Urinary bladder (tissue), 3 donors: ENCODE measurements at regions not wholly inside any gene's neighbourhood (a gene's known extent, or its start where the extent isn't known, plus 50 kb on each side); places are given as distances from the start of the nearest gene placed in this dataset.
"Not testable (repeated sequence)": the region's sequence is repeated elsewhere in the genome, so short reads cannot be mapped to it uniquely, and the experiment has no call there.

ENCODE experiments used
- DNase-seq: peaks from one replicate; pipeline ENCODE4 v3.0.0-alpha.2; 2015; ENCODE audit errors: extremely low spot score
- H3K27ac ChIP-seq: one replicate; pipeline ENCODE4 v1.5.1; 2013; ENCODE audit warnings: low read depth, mild to moderate bottlenecking, moderate library complexity
- H3K36me3 ChIP-seq: one replicate; pipeline ENCODE4 v1.6.1; 2013; ENCODE audit warnings: mild to moderate bottlenecking, moderate library complexity; ENCODE audit not compliant: insufficient read depth
- H3K4me1 ChIP-seq: one replicate; pipeline ENCODE4 v1.6.1; 2013; ENCODE audit warnings: mild to moderate bottlenecking, moderate library complexity; ENCODE audit not compliant: insufficient read depth
- H3K4me3 ChIP-seq: one replicate; pipeline ENCODE4 v1.5.1; 2013; ENCODE audit warnings: low read depth, low read length
- WGBS: extraction: QIAGEN DNeasy Blood & Tissue Kit; methylation state at CpG from one replicate; pipeline ENCODE4 v1.1.7; 2013; 5-methylcytosine and 5-hydroxymethylcytosine counted together
- donor health status: healthy with polysubstance abuse.
- donor health status: healthy.

DNA sequence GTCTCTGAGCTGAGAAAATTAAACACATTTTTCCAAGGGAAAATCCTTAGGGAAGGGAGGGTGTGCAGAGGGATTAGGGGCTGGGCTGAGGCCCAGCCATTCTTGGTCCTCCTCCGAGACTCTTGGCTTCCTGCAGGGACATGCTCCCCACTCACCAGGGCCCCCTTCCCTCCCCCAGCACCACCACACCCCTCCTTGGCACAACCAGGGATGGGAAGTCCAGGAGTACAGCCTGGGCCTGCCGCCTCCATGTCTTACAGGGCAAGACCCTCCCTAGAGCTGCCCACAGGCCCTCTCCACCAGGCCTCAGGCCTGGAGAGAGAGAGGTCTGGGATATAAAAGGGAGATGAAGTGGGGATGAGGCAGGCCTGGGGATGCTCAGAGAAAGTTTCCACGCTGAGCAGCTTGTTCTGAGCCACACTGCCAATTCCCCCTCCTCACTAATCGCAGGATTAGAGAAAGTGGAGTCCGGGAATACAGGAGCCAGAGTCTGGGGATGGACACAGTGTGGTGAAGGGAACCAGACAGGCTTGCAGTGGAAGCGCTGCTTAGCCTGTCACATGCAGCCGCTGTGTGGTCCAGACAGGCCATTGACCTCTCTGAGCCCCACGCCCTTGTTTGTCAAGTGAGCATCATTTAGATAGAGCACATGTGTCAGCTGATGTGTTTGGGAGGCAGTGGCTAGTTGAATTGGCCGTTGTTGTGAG is 105.5 kb downstream of the MRPL14 start:
- 42% methylated on average over 9 of the region's 9 CpGs for WGBS
- Histone ChIP-seq H3K36me3 (no peaks in the 10 kb centered on the region), H3K27ac (peak overlapping the region; percentile 35), H3K4me1 (no peaks in the 10 kb centered on the region), H3K4me3 (no peak overlapping the region)
- no peak for DNase-seq

DNA sequence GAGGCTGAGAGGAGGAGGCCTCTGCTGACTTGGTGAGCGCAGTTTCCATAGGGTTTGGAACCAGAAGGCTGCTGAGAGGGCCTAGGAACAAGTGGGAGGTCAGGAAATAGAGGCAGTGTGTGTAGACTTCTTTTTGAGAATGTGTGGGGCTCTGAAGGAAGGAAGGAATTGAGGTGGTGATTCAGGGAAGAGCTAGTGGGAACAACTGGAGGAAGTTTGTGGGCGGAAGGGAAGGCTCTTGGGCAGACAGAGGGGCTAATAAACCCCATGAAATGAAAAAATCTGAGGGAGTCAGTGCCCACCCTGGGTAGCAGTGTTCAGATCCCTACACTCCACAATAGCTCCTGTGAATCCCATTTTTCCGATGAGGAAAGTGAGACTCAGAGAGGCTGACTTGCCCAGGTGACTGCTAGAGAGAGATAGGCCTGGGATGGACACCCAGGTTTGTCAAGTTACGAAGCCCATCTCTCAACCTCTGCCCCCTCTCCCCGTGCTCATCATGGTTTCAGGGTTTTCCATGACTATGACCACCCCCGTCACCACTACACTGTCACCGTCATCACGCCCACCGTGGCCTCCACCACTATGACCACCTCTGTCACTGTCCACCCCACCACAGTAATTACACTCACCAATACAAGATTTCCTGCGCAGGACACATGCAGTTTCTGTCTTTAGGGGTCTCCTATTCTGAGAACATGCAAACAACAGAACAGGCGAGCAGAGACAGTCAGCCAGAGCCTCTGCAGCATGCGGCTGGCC is 106.4 kb downstream of the MRPL14 start:
- no peak for DNase-seq
- H3K27ac ChIP-seq = no peak overlapping the region
- WGBS = 89% methylated on average over 12 of the region's 12 CpGs
- no peak overlapping the region for H3K4me3 ChIP-seq
- H3K36me3 ChIP-seq = no peaks in the 10 kb centered on the region
- H3K4me1 ChIP-seq = no peaks in the 10 kb centered on the region

DNA sequence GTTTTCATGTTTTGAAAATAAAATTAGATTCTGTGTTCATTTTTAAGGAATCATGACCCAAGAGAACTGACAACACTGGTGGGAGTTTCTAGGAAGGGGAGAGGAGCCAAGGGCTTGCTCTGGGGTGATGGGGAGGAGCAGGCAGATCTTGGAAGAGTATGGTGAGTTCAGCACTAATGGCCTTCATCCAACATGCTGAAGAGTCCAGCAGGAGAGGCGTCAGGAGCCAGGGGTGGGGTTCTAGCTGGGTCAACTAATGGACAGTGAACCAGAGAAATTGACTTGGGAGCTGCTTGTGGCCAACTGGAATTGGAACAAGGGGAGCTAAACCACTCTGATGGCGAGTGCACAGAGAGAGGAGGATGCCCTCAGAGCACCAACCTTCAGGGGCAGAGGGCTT is 107.1 kb downstream of the MRPL14 start:
- no peak overlapping the region for H3K27ac ChIP-seq
- H3K4me3 ChIP-seq = no peak overlapping the region
- WGBS = 54% methylated on average over 2 of the region's 2 CpGs
- H3K36me3 ChIP-seq = no peaks in the 10 kb centered on the region
- peak; percentile 36 for DNase-seq
- H3K4me1 ChIP-seq = no peaks in the 10 kb centered on the region

DNA sequence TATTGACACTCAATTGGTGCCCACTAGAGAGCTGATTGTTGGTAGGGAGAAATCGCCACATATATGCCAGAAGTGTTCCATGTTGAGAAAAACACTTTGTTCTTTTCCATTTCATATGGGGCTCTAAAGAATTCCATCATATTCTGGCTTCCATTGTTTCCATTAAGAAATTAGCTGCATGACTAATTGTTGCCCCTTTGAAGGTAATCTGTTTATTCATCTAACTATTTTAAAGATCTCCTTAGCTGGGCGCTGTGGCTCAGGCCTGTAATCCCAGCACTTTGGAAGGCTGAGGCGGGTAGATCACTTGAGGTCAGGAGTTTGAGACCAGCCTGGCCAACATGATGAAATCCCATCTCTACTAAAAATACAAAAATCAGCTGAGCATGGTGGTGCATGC is 109.9 kb downstream of the MRPL14 start:
- H3K4me1 ChIP-seq, H3K36me3 ChIP-seq, DNase-seq, H3K27ac ChIP-seq, H3K4me3 ChIP-seq: not testable (repeated sequence)
- WGBS = 97% methylated on average over 3 of the region's 3 CpGs

- H3K27ac ChIP-seq = no peak overlapping the region
- WGBS = 89% methylated on average over 5 of the region's 5 CpGs
- H3K36me3 ChIP-seq = no peaks in the 10 kb centered on the region
- no peak overlapping the region for H3K4me3 ChIP-seq
- no peak for DNase-seq
- H3K4me1 ChIP-seq = no peaks in the 10 kb centered on the region
Observed at GRCh38 chr6:44016131-44016870, 111.0 kb downstream of the MRPL14 start.

GRCh38 chr6:44012078-44012493 is 115.2 kb downstream of the MRPL14 start:
- Histone ChIP-seq H3K36me3 (no peaks in the 10 kb centered on the region), H3K4me3 (no peak overlapping the region), H3K27ac (no peak overlapping the region), H3K4me1 (no peaks in the 10 kb centered on the region)
- DNase-seq = no peak
- 81% methylated on average over 3 of the region's 3 CpGs for WGBS

- no peak for DNase-seq
- 83% methylated on average over 2 of the region's 2 CpGs for WGBS
- no peaks in the 10 kb centered on the region for H3K4me1 ChIP-seq
- H3K4me3 ChIP-seq = no peak overlapping the region
- H3K36me3 ChIP-seq = no peaks in the 10 kb centered on the region
- no peak overlapping the region for H3K27ac ChIP-seq
Observed at GRCh38 chr6:44011350-44011920, 115.8 kb downstream of the MRPL14 start.

GRCh38 chr6:44010411-44011349 is 116.6 kb downstream of the MRPL14 start:
- Histone ChIP-seq H3K36me3 (no peaks in the 10 kb centered on the region), H3K4me1 (no peaks in the 10 kb centered on the region), H3K27ac (no peak overlapping the region), H3K4me3 (no peak overlapping the region)
- WGBS = 85% methylated on average over 11 of the region's 11 CpGs
- no peak for DNase-seq

GRCh38 chr6:44009425-44010321 is 117.6 kb downstream of the MRPL14 start:
- no peaks in the 10 kb centered on the region for H3K36me3 ChIP-seq
- no peak overlapping the region for H3K27ac ChIP-seq
- H3K4me3 ChIP-seq = no peak overlapping the region
- 73% methylated on average over 11 of the region's 11 CpGs for WGBS
- H3K4me1 ChIP-seq = no peaks in the 10 kb centered on the region
- no peak for DNase-seq

- Histone ChIP-seq H3K36me3 (no peaks in the 10 kb centered on the region), H3K27ac (no peak overlapping the region), H3K4me1 (no peaks in the 10 kb centered on the region), H3K4me3 (no peak overlapping the region)
- DNase-seq = no peak
- WGBS = 94% methylated on average over 8 of the region's 8 CpGs
Observed at GRCh38 chr6:44008821-44009370, 118.4 kb downstream of the MRPL14 start.

DNA sequence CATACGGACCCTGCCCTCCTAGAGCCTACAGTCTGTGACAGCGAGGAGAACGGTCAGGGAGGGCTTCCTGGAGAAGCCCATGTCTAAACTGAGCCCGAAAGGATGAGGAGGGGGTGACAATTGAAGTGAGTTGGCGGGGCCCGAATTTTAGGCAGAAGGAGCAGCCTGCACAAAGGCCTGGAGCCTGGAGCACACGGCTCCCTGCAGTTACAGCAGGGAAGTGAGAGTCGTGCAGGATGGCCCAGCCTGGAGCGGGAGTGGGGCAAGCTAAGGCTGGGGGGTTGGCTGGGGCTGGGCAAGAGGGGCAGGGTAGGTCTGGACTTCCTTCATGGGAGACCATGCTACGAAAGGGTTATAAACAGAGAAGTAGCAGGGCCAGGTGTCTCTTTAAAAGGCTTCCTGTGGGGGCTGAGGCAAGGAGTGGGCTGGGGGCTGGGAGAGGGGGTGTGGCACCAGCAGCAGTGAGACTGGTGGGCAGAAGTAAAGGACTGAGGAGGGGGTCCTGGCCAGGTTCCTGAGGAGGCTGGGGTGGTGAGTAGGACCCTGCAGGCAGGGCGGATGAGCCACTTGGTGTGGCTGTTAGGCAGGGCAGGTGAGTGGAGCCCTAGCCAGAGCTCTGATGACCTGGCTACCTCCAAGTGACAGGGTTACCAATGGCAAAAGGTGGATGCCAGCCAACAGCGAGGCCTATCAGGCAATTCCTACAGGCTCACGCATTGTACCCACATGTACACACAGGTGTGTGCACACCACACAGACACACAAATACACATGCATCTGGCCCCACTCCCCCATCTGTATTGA is 119.2 kb downstream of the MRPL14 start:
- Histone ChIP-seq H3K36me3 (no peaks in the 10 kb centered on the region), H3K27ac (no peak overlapping the region), H3K4me1 (no peaks in the 10 kb centered on the region), H3K4me3 (no peak overlapping the region)
- no peak for DNase-seq
- 89% methylated on average over 13 of the region's 13 CpGs for WGBS
